ENCODE measurements at regions not wholly inside any gene's neighbourhood (a gene's known extent, or its start where the extent isn't known, plus 50 kb on each side); places are given as distances from the start of the nearest gene placed in this dataset.

DNA sequence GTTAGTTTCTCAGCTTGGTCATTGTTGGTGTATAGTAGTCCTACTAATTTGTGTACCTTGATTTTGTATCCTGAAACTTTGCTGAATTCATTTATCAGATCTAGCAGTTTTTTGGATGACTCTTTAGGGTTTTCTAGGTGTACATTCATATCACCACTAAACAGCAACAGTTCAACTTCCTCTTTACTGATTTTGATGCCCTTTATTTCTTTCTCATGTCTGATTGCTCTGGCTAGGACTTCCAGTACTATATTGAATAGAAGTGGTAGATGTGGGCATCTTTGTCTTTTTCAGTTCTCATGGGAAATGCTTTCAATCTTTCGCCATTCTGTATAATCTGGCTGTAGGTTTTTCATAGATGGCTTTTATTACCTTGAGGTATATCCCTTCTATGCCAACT is 61.3 kb upstream of the HEY2 start:
- H3K27ac ChIP-seq, result no peak overlapping the region
- TF ChIP-seq ZFX (IDR thresholded peaks at IDR 0.05), result no peak
- TF ChIP-seq, protein P1, sequence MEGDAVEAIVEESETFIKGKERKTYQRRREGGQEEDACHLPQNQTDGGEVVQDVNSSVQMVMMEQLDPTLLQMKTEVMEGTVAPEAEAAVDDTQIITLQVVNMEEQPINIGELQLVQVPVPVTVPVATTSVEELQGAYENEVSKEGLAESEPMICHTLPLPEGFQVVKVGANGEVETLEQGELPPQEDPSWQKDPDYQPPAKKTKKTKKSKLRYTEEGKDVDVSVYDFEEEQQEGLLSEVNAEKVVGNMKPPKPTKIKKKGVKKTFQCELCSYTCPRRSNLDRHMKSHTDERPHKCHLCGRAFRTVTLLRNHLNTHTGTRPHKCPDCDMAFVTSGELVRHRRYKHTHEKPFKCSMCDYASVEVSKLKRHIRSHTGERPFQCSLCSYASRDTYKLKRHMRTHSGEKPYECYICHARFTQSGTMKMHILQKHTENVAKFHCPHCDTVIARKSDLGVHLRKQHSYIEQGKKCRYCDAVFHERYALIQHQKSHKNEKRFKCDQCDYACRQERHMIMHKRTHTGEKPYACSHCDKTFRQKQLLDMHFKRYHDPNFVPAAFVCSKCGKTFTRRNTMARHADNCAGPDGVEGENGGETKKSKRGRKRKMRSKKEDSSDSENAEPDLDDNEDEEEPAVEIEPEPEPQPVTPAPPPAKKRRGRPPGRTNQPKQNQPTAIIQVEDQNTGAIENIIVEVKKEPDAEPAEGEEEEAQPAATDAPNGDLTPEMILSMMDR (conservative IDR thresholded peaks at IDR 0.05), result no peak

DNA sequence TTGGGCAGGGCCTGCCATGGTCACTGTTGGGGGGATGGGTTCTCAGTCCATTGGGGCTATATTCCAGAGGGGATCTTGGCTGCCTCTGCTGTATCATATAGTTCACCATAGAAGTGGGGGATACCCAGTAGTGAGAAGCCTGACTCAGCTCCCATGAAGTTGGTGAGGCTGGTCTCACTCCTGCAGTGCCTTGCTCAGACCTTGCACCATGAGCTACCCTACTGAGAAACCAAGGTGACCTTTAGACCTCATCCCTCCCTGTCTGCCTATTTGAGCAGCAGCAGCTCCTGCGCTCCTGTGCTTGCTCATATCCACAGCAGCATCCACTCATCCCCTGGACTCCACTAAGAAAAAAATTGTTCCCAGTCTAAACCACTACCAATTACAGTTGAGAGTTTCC is 56.0 kb upstream of the HEY2 start:
- no peak overlapping the region for H3K27ac ChIP-seq
- TF ChIP-seq, protein P1 (conservative IDR thresholded peaks at IDR 0.05), result no peak
- no peak for TF ChIP-seq ZFX (IDR thresholded peaks at IDR 0.05)

DNA sequence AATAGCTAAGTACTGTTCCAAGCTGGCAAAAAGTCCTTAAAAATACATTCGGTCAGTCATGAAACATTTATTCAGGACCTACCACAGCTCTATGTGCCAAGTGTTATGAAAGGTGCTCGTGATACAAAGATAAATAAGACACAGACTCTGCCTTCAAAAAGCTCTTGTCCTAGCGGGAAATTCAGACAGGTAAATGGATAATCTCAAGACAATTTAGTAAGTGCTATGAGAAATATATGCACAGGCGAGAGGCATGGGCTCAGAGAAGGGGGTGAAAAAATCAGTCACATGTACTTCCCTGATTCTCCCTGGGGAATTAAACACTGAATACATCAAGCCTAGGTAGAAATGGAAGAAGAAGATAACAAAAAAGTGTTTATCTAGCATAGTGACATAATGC is 49.8 kb upstream of the HEY2 start:
- TF ChIP-seq, protein P1 (conservative IDR thresholded peaks at IDR 0.05), result no peak
- TF ChIP-seq ZFX (IDR thresholded peaks at IDR 0.05), result no peak
- H3K27ac ChIP-seq, result no peak overlapping the region

Data from C4-2B (cell line).